Globus pallidus (tissue), 1 donor: ENCODE measurements at regions not wholly inside any gene's neighbourhood (a gene's known extent, or its start where the extent isn't known, plus 50 kb on each side); places are given as distances from the start of the nearest gene placed in this dataset.
"Not testable (repeated sequence)": the region's sequence is repeated elsewhere in the genome, so short reads cannot be mapped to it uniquely, and the experiment has no call there.

Experiments
- DNase-seq: peaks from one replicate; pipeline ENCODE4 v3.0.0-alpha.2; 2015; ENCODE audit warnings: low spot score

DNA sequence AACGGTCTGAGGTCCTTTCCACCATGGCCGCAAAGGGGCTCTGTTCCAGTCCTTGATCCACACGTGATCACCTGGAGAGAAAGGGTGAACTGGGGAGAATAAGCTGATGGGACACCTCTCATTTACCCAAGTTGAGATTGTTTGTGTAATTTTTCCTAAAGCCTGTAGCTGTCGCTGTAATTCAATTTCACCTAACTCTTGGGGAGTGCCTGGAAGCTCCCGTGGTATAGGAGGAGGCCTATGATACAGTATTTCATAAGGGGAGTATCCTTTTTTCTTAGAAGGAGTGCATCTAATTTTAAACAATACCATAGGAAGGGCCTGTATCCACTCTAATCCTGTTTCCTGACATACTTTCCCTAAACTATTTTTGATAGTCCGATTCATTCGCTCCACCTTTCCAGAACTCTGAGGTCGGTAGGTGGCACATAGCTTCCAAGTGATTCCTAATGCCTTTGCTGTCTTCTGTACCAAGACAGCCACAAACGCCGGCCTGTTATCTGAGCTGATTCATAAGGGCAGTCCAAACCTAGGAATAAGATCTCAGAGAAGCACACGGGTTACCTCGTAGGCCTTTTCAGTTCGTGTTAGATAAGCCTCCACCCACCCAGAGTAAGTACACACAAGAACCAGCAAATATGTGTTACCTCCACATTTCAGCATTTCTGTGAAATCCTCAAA, 78.9 kb upstream of the VEPH1 start:
- not testable (repeated sequence) for DNase-seq

DNA sequence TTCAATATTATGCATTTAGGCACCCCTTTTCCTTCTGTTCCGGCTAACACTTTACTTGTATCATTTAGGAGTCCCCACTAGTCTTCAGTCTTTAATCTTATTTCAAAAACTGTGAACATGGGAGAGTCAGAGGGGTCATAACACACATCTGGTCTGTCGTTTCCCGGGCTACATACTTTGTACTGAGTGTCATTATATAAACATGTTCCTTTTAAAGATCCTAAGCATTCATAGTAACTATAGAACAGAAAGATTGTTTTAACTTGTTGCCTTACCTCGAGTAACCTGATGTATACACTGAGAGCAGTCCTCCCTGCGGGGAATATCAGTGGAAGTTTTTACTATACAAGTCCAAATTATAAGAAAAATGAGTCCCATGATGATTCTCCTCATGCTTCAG, 78.2 kb upstream of the VEPH1 start:
- DNase-seq, result no peak

DNA sequence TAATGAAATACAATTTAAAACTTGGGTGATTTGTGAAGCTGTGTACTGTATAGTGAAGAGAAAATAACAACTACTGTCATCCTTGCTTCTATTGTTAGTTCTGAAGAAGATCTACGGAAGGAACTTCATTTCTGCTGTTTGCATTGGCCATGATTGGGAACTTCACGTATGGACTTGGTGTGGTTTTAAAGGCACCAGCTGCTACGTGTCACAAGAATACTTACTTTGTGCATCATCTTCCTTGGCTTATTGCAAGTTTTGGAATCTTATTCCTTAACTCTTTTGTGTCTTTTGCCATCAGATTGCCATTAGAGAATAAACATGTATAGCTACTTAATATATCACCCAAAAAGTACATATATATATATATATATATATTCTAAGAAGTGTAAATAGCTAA, 75.0 kb upstream of the VEPH1 start:
- no peak for DNase-seq

DNA sequence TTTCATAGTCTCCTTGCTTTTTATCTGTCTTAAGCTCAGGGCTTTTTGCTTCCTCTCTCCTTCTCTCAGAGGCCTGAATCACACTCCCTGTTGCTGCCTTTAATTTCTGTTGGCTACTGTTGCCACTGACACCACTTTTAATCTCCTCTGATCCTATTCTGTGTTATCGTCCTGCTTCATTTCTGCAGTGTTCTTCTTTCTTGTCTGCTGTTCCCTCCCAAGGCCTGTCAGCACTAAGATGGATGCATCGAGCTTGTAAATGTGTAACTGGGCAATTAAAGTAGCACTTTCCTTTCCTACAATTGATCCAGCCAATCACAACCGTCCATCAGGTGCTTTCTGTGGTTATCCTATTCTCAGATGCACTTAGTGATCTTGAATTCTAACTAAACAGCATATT, 71.3 kb upstream of the VEPH1 start:
- no peak for DNase-seq

DNA sequence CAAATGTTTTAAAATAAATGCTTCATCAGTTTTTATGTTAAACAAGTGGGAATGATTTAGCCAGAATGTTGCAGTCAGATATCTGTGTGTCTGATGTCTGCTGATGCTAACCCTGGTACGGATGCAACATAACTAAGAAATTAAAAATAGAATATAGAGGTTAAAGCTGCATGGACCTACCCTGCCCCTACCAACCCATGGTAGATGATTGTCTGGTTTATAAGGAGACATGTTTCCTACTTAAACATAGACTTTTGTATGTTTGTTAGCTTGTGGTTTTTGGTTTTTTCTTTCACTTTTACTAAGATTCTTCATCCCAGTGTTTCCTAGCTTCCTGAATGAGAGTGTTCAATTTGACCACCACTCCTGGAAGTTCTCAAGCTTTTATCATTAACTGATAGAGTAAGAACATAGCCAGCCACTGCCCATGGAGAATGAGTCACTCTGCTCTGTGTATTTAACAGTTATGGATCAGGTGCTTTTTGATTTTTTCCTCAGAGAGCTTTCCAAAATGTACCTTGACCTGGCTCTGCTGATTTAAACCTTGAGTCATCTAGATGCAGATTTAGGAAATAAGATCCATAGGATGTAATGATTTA, 70.7 kb upstream of the VEPH1 start:
- no peak for DNase-seq

DNA sequence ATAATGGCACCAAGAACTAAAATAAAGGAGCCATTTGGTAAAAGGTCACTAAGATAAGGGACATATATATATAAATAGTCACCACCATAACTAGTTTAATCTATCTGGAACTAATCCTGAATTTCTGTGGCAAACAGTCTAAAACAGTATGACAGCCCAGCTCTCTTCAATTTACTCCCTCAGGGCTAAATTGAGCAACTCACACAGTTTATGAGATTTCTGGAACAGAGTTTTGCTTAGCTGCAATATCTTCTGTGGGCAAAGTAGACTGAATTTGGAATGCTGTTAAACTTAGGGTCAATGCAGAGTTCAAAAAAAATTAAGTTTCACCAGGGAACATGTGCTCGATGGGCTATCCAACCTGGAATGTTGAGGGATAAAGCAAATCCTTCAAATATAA, 70.1 kb upstream of the VEPH1 start:
- no peak for DNase-seq

DNA sequence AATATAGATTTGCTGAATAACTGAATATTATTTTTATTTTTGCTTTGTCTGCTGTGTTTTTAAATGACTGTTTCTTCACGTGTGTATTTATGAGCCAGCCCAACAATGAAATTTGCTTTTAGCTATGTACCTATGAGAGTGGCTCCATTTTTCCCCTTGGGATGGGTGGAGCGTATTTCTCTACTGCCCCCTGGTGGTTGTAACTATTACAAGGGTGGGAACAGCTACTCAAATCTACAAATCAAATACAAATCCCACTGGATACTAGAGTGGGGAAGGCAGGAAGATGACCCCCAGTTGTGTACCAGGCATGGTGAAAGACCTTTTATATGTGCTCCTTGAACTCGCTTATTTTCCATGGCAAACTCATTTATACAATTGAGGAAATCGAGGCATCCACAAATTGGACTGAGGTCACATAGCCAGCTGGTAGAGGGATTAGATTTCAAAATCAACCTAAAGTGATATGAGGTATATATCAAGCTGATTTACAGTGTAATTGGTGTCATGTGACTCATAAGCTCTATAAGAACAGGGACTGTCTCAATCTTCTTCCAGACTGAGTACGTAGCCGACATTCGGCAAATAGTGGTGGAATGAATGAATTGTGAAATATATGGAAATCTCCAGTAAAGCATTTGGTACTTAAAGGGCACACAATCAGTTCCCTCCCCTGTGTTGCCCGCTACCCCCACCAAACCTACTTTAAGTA, 69.5 kb upstream of the VEPH1 start:
- peak; percentile 18 for DNase-seq

DNA sequence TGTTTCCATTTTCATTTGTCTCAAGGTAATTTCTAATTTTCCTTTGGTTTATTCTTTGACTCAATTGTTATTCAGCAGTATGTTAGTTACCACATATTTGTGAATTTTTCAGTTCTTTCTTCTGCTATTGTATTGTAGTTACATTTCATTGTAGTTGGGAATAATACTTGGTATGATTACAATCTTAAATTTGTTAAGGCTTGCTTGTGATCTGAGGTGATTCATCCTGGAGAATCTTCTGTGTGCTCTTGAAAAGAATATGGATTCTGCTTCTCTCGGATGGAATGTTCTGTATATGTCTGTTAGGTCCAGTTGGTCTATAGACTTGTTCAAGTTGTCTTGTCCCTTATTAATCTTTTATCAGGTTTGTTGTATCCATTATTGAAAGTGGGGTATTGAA, 63.4 kb upstream of the VEPH1 start:
- DNase-seq, result no peak

DNA sequence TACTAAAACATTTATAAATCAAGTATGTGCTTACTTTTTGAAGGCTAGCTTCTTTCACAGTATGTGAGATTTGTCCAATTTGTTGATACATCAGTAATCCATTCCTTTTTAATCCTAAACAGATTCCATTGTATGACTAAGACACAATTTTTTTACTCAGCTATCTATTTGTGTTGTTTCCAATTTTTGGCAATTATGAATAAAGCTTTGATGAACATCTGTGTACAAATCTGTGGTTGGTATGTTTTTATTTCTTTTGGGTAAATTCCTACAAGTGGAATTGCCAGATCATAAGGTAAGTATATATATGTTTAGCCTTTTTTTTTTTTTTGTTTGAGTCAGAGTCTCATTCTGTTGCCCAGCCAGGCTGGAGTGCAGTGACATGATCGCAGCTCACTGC, 56.2 kb upstream of the VEPH1 start:
- no peak for DNase-seq
